GM21576 (cell line): ENCODE measurements at regions not wholly inside any gene's neighbourhood (a gene's known extent, or its start where the extent isn't known, plus 50 kb on each side); places are given as distances from the start of the nearest gene placed in this dataset.
"Not testable (repeated sequence)": the region's sequence is repeated elsewhere in the genome, so short reads cannot be mapped to it uniquely, and the experiment has no call there.

Experiments used
- ATAC-seq: cut with Tn5 transposase; IDR thresholded peaks from one replicate; pipeline ENCODE4 v1.9.1; 2021; ENCODE audit warnings: mild to moderate bottlenecking, moderate library complexity; ENCODE audit not compliant: unreplicated experiment

- ATAC-seq: no peak
Measured at GRCh38 chr4:126986005-126986404, 646.8 kb upstream of the INTU start.

- ATAC-seq: no peak
Measured at GRCh38 chr4:126986828-126987227, 645.9 kb upstream of the INTU start.

DNA sequence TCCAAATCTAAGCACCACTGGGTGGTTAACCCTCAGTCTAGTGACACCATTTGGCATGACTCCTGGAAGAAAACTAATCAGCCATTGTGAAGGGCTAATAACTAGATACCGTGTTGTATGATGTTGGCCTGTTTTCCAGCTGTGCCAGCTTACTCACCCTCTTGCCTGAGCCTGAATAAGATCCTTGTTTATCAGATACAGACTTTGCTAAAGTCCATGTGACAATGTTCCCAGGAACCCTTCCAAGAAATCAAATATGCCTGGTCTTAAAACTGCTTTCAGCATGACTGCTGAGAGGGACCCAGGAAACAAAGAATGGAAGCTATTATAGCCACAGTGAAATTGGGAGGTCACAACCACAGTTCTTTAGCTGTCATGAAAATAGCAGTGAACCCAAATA is 640.8 kb upstream of the INTU start:
- no peak for ATAC-seq

- ATAC-seq: no peak
Measured at GRCh38 chr4:126992910-126993309, 639.8 kb upstream of the INTU start.

- no peak for ATAC-seq
Measured at GRCh38 chr4:126993351-126993750, 639.4 kb upstream of the INTU start.

DNA sequence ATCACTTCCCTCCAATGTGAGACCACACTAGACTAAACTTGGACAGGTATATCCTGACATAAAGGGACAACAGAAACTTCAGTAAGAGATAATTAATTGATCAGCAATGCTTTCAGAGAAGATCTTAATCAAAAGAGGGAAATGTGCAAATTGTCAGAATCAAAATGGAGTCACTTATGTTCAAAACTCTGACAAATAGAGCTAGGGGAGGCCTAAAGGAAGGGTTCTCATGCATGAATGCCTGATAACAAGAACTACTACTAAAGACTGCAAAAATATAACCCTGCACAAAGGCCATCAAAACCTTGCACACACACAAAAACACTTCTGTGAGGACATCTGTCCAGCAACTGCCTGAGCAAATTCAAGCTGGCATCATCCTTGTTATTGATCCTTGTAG is 637.5 kb upstream of the INTU start:
- no peak for ATAC-seq

DNA sequence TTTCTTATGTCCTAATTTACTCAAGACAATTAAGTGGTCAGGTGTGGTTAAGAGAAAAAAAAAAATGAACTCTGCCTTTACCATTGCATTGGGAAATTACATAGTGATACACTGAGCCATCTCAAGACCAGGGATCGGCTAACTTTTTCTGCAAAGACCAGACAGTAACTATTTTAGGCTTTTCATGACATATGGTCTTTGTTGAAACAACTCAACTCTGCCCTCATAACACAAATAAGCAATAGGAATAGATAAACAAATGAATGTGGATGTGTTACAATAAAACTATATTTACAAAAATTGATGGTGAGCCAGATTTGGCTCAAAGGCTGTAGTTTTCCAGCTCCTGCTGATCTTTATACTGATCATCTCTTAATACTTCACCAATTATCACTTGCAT is 632.6 kb upstream of the INTU start:
- no peak for ATAC-seq

- ATAC-seq: no peak
Measured at GRCh38 chr4:127000846-127001245, 631.9 kb upstream of the INTU start.

- no peak for ATAC-seq
Measured at GRCh38 chr4:127001933-127002332, 630.8 kb upstream of the INTU start.

DNA sequence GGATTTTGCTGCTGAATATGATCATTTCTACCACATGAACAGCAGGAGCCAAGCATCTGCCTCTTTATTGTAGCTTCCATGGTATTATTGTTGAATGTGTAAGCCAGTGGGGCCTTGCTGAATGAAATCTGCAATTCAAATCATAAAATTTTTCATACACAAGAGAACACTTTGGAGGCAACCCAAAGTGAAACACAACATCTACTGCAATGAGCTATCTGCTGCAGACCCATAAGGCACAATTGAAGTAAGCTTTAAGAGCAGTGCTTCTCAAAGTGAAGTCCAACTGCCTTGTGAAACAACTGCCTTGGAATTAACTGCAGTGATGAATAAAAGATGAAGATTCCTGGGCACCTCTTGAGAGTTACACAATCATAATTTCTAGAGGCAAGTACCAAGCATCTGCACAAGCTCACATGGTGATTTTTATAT is 626.3 kb upstream of the INTU start:
- no peak for ATAC-seq

DNA sequence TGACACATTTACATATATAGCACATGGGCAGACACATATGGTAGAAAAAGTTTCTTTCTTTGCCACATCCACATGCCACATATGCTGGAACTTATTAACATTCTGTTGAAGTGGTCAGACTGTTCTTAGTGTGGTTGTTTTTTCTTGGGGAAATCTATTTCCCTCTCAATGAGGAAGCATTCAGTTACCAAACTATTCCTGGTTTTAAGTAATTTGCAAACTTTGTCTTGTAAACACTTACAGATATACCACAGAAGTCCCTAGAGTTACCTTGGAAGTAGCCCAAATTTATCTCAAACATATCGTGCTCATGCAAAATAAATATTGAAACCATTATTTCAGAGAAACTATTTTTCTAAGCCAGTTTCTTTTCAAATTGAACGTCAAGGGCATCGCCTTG is 625.5 kb upstream of the INTU start:
- no peak for ATAC-seq

- ATAC-seq: no peak
Measured at GRCh38 chr4:127012549-127012948, 620.2 kb upstream of the INTU start.

- no peak for ATAC-seq
Measured at GRCh38 chr4:127015667-127016117, 617.1 kb upstream of the INTU start.

- no peak for ATAC-seq
Measured at GRCh38 chr4:127018381-127018780, 614.4 kb upstream of the INTU start.

DNA sequence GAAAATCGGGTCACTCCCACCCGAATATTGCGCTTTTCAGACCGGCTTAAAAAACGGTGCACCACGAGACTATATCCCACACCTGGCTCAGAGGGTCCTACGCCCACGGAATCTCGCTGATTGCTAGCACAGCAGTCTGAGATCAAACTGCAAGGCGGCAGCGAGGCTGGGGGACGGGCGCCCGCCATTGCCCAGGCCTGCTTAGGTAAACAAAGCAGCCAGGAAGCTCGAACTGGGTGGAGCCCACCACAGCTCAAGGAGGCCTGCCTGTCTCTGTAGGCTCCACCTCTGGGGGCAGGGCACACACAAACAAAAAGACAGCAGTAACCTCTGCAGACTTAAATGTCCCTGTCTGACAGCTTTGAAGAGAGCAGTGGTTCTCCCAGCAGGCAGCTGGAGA is 611.9 kb upstream of the INTU start:
- ATAC-seq: not testable (repeated sequence)

GRCh38 chr4:127036296-127036695 is 596.5 kb upstream of the INTU start:
- ATAC-seq: no peak

GRCh38 chr4:127045861-127046260 is 586.9 kb upstream of the INTU start:
- no peak for ATAC-seq

DNA sequence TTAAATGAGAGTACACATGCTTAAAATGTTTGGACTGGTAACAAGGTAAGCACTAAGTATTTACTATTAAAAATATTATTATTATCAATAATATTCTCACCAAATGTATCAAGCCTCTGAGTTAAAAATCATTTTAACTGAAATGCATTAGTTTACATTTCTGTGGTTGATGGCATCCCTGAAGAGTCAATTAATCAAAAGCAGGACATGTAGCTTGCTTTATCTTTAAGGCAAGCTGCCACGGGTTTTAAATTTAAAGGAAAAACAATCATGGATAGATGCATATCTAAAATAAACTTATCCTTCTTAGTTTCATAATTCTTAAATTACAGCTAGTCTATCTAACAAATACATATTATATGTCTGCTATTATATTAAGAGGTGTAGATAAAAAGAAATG is 584.8 kb upstream of the INTU start:
- ATAC-seq: no peak

GRCh38 chr4:127048376-127049044 is 584.2 kb upstream of the INTU start:
- ATAC-seq: no peak

DNA sequence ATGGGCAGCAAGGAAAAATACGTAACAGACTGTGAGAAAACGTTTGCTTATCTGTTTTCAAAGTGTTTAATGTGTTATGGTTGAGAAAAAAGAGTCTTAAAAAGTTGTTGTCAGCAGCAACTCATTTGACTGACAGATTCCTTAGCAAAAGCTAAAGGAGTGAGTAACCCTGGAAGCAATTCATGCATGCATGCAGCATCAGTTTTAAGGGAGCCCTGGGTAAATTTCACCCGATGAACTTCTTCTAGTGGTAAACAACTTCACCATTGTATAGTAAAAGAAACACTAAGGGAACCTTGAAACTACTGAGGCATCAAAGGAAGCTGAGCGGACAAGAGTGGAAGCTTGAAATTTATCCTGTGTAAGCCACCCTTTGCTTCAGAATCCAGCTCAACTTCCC is 583.2 kb upstream of the INTU start:
- ATAC-seq: no peak

DNA sequence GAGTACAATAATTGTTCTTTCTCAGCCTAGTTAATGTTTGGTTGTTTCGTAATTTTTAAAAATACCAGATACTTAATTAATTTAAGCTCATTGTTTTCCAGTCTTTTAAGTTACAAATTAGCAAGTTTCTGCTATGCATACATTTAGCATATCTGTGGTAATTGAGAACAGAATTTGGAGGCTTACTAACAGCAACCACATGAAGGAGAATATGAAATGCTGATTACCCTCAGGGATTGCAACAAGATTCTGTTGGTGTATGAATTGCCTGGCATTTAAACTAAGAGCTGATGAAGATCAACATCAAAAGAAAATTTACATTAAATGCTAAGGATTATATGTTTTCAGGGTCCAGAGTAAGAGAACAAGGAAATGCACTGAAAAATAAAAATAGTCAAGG is 580.0 kb upstream of the INTU start:
- ATAC-seq: no peak

GRCh38 chr4:127055357-127055756 is 577.4 kb upstream of the INTU start:
- no peak for ATAC-seq

- ATAC-seq: no peak
Measured at GRCh38 chr4:127069675-127070074, 563.1 kb upstream of the INTU start.
